DLD1 (cell line): ENCODE measurements at regions not wholly inside any gene's neighbourhood (a gene's known extent, or its start where the extent isn't known, plus 50 kb on each side); places are given as distances from the start of the nearest gene placed in this dataset.

Experiments used
- in situ Hi-C: cut with HindIII; loops from 2 replicates; pipeline ENCODE4 v1.10.0; 2017; ENCODE audit warnings: low sequenced_read_pairs

DNA sequence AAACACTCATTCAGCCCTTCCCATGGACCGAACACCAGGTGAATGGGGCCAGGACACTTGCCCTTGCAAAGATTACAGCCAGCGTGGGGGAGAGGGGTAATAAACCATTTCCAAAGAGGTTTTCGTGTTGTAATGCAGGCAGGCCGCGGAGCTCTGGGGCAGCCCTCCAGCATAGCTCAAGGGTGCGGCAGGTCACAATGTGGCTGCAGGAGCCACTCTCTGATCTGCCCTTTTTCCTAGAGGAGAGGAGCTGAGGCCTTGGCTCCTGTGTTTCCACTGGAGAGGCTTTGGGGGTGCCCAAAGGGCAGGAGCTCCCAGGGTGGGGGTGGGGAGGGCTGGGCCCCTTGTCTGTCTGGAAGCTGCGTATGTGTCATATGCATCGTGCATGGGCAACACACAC lies 134.2 kb upstream of the NECTIN1 start:
- in situ Hi-C loops, result no loop called here

DNA sequence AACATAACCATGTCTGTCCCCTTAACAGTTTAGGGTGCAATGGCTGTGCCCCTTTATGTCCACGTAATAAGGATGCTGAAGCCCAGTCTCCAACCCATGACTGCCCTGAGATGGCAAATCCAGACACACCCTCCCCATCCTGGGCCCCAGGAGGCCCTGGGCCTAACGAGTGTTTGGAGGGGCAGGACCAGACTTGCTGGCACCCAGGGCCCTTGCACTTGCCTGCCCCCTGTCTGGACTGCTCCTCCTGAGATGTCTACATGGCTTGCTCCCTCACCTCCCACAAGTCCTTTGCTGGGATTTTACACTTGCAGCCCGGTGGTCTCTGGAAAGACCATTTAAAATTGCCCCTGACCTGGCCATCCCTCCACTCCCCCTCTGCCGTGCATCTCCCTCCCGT lies 132.2 kb upstream of the NECTIN1 start:
- in situ Hi-C loops, result no loop called here

DNA sequence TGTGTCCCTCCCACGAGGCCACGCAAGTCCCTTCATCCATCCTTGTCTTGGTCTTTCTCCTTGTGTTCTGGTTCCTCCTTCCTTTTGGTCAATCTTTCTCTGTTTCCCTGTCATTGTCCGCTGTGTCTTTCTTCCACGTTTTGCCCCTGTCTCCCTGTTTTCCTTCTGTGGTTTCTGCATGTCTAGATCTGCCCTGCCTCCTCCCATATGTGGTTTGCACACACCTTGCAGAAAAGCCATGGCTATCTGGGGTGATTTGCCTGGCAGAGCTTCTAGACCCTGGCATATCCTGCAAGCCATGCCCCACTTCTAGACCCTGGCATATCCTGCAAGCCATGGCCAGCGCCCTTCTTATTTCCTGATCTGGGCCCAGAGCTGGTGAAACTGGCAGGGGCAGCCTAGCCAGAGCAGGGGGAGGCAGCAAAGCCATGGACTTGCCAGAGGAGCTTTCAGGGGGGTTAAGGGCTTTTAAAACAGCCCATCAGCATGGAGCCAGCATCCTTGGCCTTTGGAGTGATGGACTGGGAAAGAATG lies 131.6 kb upstream of the NECTIN1 start:
- in situ Hi-C loops, result no loop called here

DNA sequence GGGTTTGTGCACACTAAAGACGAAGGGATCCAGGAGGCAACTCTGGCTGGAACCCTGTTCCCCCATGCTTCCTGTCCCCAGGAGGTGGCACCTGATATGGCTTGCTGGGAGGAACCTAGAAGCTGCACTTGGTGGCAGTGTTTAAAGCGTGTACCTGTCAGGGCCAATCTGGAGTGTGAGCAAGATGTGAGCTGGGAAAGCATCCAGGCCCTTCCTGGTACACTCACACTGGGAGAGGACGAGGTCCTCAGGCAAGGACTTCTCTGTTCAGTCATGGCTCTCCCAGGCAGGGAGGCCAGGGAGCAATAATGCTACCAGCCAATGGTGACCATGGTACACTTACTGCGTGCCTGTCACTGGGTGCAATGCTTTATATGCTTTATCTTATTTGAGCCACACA lies 130.7 kb upstream of the NECTIN1 start:
- in situ Hi-C loops, result no loop called here

DNA sequence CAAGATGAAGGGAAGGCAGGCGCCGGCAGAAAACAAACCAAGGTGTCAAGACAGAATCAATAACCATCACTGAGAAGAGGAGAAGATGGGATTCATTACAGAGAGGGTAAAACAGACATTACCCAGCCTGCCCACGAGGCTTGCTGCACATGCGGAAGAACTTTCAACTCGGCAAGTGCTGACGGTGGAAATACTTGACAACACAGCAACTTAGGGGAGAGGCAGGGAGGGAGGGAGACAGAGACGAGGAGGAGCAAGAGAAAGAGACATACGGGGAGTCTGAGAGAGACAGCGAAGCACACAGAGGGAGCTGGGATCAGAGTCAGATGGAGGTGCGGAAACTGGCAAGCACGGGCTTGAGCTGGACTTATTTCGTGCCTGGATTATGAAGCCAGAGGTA lies 129.3 kb upstream of the NECTIN1 start:
- in situ Hi-C loops, result no loop called here

DNA sequence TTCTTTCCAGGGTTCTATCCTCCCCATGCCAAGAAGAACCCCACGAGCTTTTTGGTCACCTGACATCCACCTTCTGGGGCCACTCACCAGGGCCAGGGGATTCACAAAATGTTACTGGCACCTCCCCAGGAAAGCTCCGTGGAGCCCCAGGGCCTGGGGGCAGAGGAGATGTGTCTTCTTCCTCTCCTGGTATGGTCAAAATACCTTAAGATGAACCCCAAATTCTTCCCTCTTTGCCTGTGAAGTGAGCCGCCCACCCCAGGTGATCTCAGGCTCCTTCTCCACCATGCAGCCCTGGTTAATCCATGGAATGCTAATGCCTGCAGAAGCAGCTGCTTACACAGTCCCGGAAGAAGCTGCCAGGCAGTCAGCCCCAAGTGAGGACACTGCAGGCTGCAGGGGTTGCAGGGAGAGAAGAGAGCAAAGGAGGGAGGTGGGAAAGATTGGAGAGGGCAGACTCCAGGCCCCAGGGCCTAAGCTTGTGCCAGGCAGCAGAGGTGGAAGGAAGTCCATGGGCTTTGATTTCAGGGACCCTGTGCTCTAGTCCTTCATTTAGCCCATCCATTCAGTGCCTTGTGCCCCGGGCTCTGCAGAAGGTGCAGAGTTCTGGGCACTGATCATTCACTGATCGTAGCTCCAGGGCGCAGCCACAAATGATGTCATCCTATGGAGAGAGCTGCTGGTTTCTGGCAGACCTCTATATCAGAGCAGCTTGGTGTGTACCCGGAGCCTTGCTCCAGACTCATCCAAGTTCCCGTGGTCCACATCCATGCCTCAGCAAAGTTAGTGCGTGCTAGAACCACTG lies 127.9 kb upstream of the NECTIN1 start:
- in situ Hi-C loops, result no loop called here

DNA sequence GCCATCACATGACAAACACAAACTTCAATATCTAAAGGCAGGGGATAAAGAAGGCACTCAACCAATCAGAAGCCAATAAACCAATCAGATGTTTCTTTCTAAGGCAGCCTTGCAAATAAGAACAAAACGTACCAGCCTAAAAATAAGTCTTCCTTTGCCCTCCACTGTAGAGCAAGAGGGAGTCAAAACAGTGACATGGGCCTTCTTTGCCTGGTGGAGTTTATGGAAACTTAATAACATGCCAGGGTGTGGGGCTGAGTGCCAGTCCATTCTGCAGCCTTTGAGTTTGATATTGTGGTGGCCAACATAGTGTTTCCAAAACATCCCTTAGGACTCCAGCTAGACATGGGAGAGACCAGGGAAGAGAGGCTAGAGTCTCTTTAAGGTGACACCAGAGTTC lies 126.1 kb upstream of the NECTIN1 start:
- in situ Hi-C loops, result no loop called here

DNA sequence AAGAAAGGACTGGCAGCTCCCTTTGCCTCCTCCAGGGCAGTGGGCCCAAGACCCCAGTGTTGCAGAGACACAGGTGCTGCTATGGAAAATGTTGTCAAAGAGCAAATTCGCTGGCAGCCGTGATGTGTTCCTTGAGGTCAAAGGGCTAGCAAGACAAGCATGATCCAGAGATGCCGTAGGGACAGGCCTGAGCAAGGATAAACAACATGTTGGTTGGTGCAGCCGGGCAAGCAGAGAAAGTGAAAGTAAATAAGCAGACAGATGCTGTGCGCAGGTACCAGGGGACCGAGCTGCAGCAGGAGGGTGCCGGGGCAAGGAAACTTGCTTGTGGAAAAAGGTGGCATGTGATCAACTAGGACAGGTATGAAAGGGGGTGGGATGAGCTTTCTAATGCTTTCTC lies 125.5 kb upstream of the NECTIN1 start:
- in situ Hi-C loops, result no loop called here

DNA sequence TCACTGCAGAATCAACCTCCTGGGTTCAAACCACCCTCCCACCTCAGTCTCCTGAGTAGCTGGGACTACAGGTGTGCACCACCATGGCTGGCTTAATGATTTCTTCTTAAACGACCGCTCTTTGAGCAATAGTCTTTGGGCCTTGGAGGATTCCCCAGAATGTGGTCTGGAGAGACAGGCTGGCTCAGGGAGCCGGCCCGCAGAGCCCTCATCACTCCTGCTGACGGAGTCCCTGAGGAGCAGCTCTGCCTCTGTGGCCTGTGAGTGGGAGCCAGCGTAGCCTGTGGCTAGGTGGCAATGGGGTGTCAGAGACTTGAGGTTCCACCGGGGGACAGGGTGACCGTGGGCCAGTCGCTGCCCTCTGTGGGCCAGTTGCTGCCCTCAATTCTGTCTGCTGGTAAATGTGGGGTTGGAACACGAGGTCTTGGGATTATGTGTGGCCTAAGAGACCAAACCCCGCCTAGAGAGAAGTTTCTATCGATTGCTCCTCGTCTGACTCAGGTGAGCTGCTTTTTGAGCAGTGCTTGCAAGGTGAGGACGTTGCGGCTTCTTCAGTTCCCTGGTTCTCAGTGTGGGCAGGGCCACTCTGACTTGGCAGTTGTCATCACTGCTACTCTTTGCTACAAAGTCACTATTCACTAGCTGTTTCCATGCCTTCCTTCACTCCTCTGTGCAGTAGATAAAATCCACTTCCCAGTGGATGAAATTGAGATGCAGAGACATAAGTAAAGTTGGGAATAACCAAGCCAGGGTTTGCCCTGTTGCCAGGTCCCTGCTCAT lies 124.8 kb upstream of the NECTIN1 start:
- in situ Hi-C loops, result no loop called here

DNA sequence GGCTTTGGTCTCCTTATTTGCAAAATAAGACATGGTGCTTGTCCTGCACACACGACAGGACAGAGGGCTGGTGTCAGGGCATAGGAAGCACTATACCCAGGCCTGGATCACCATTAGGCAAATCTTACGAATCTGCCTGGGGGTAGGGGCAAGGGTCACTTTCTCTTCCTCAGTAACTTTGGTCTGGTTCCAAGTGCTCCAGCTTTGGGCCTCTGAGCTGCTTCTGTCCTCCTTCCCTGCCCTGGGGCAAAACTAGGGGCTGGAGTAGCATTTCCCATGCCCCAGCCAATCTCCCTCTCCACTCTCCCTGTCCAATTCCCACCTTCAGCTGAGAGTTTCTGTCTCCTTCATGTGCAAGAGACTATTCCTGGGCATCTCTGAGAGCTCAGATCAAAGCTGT lies 123.7 kb upstream of the NECTIN1 start:
- in situ Hi-C loops, result no loop called here

DNA sequence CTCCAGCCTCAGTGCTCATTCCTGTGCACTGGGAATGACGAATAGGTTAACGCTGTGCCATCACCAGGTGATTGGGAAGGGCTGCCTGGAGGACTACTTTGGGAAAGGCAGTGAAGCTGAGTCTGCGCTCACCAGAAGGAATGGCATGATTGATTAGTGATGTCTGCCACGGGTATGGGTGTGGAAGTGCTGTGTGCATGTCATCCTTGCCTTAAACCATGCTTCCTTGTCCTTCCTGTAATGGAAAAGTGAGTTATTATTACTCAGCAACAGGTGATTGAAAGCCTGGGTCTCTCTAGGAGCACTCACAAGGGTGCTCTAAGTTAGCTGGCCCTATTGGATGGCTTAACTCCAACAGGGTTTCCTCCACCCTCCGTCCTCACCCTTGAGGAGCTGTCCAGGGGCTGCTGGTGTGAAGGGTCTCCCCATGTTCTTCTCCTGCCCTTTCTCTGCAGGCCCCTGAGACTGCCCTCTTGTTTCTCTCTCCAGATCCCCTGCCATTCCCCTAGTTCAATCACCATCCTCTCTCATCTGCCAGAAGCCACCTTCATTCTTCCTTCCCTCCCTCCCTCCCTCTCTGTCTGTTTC lies 121.9 kb upstream of the NECTIN1 start:
- in situ Hi-C loops, result no loop called here

DNA sequence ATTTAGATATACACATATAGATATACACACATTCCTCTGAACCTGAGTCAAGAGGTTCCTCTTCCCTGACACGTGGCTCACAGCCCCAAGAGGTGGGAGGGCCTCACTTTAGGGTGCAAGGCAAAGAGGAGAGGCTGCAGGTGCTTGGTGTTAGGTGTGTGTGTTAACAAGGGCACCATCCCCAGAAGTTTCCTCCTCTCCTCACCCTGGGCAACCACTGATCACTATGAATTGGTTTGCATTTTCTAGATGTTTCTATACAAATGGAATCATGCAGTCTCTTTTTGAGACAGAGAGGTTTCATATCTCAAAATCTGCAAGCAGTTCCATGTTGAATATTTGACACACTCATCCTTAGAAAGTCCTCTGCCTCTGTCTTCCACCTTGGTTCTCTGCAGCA lies 120.9 kb upstream of the NECTIN1 start:
- in situ Hi-C loops, result no loop called here

DNA sequence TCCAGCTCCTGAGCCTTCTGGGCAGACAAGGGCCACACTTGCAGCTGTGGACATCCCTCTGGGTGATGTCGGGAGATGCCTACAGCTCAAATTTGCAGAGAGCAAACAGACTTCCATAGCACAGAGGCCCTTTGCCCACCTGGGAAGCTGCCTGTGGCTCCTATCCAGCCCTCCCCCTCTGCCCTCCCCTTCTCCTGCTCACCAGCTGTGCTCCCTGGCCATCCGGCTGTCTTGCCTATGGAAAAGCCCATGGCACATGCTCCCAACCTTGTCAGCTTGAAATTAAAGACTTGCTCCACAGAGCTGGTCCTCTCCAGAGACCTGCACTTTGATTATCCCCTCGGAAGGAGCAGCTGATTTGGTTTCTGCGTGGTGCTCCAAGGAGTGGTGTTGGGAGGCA lies 118.9 kb upstream of the NECTIN1 start:
- in situ Hi-C loops, result no loop called here

DNA sequence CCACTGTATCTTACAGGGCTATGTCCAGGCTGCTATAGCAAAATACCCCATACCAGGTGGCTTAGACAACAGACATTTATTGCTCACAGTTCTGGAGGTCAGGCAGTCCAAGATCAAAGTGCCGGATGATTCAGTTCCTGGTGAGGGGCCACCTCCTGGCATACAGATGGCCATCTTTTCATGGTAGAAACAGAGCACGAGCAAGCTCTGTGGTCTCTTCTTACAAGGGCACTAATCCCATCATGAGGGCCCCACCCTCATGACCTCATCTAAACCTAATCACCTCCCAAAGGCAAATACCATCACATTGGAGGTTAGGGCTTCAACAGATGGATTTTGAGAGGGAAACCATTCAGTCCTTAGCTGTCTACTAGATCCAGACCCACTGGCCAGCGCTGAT lies 117.4 kb upstream of the NECTIN1 start:
- in situ Hi-C loops, result no loop called here

DNA sequence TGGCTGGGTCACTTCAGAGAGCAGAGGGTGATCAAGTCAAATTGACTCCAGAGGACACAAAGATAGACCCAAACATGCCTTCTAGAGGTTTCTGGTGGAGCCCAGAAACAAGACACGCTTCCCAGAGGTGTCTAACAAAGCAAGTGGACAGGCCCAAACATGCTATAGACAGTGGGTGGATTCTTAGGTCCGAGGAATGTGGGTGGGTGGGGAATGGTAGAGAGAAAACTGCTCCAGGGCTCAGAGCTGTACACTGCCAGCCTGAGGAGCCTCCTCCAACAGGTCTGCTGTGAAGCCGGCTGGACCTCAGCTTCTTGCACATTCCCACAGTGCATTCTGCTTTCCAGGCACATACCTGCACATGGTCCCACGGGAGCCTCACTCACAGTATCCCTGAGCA lies 116.8 kb upstream of the NECTIN1 start:
- in situ Hi-C loops, result no loop called here

DNA sequence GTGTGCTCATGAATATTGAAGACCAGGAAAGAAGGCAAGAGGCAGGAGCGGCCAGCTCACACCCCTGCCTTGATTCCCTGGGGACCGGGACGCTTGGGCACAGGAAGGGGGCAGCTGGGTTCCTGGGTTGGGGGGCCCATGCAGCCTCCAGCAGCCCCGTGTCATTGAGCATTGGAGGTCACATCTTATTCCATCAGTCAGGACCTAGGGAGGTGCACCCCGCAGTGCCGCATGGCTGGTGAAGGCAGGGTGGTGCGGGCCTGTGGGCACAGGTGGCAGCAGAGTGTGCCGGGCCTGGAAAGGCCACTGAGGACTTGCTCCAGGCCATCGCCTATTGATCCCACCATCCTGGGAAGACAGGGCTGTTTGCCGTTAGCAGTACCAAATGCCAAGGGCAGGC lies 116.3 kb upstream of the NECTIN1 start:
- in situ Hi-C loops, result no loop called here

DNA sequence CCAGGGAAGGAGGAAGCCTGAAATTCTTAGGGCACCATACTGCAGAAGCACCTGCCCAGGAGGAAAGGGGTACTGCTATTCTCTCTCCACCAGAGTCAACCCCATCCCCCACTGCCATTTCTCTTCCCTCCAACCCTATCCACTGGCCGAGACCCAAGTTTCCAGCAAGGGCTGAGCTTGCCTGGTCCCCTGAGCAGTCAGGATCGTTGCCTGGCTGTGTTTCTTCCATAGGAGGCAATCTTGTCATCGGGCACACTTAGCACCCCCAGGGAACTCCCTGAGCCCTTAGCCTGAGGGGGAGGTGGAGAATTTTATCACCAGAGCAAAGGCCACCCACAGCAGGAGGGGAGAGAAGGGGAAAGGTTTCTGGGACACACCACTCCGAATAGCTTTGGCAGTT lies 115.8 kb upstream of the NECTIN1 start:
- in situ Hi-C loops, result no loop called here

DNA sequence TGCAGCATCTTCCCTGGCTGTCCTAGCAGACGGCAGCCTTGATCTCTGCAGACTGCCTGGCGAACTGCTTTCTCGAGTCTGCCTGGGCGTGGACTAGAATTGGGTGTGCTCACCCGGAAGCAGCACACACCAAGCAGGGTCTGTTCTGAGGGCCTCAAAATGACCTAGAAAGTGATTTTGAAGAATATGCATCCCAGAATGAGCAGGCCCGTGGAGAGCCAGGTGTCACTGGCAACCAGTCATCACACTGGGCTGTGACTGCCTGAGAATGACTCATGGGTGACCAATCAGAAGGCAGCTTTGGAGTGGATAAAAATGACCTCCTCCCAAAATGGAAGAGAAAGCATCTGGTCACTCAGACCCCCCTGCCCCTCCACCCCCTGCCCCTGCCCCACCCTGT lies 114.9 kb upstream of the NECTIN1 start:
- in situ Hi-C loops, result no loop called here

DNA sequence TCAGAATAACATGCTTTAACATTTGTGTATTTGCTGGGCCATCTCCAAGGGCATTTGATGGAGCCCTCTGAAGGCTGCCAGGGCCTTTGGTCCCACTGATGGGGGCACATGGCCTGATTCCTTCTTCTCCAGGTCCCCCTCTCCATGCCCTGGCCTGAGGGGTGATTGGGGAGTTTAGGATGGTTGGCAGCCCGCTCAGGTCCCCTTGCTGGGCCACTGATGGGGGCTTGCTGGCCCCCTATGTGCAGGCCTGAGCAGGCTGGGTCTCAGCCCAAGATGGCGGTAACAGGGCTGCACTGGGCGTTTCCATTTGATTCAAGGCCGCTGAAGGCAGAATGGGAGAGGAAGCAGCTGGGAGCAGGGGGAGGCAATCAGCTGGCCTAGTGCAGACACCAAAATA lies 113.7 kb upstream of the NECTIN1 start:
- in situ Hi-C loops, result no loop called here

DNA sequence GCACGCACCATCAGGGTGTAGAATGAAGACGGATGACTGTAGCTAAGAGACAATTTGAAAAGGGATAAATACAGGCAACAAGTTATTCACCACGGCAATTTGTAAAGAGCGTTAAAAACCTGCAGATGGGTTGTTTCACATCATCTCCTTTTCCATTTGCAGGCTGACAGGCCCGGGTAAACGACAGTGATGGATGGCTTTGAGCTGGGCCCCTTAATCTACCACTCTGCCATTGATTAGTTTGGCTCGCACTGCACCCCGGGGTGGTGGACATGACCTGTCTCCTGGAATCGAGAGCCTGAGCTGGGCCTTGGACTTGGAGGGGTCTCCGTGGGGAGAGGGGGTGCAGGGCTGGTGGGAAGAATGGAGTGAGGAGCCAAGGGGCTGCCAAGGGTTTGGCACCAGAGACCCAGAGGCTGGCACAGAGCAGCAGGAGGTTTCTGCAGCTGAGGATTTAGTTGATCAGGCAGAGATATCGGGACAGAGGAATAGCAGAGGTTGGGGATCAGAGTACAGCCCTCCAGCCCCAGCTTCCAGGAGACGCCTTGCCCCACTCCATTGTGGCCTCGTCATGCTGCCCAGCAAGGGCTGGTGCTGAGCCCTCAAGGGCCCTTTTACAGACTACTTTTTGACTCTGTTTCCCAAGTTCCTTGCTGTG lies 110.6 kb upstream of the NECTIN1 start:
- in situ Hi-C loops, result no loop called here

DNA sequence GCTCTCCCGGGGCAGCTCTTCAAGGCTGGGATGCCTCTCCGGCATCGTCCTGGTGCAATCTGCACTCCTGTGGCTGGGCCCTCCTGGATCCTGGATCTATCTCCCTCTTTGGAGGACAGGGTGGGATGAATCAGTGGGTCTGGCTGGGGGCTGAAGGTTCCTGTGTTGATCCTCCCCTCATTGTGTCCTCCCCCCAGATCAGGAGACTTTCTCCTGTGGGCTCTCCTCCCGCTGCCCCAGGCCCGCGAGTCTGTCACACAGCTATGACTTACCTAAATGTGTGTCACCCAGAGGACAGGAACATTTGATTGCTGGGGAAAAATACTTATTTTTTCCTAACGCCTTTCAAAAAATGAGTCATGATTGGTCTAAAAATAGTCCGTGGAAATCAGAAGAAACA lies 106.8 kb upstream of the NECTIN1 start:
- in situ Hi-C loops, result no loop called here
